ENCODE measurements at regions not wholly inside any gene's neighbourhood (a gene's known extent, or its start where the extent isn't known, plus 50 kb on each side); places are given as distances from the start of the nearest gene placed in this dataset.

- CTCF ChIA-PET = no interaction called here
- DNase-seq (ENCODE audit: low read depth, low spot score) (no peak), FAIRE-seq (no peak), ATAC-seq (no peak)
- TF ChIP-seq TBL1XR1 (IDR thresholded peaks at IDR 0.05; ENCODE audit: low read depth, low read length) = no peak
- TF ChIP-seq KDM1A (IDR thresholded peaks at IDR 0.05; ENCODE audit: borderline replicate concordance) = no peak
- TF ChIP-seq BHLHE40 (IDR thresholded peaks at IDR 0.05; ENCODE audit: borderline replicate concordance in 1 of 2, low read depth in 2 of 2, low read length in 1 of 2) = no peak
- no peak for TF ChIP-seq ELK1 (IDR thresholded peaks at IDR 0.05; ENCODE audit: low read depth, low read length)
- TF ChIP-seq CBX5 (IDR thresholded peaks at IDR 0.05; ENCODE audit: low read depth) = no peak
- TF ChIP-seq NFYB (IDR thresholded peaks at IDR 0.05; ENCODE audit: insufficient read depth, low read depth, low read length) = no peak
- no peak for TF ChIP-seq ZNF24 (IDR thresholded peaks at IDR 0.05)
- TF ChIP-seq YY1 (IDR thresholded peaks at IDR 0.05; ENCODE audit: low read depth, low read length) = no peak
- Histone ChIP-seq H3K4me1 (ENCODE audit: control insufficient read depth, insufficient read depth, low read length) (no peaks in the 10 kb centered on the region), H3K79me2 (ENCODE audit: control insufficient read depth, insufficient read depth, low read length) (no peaks in the 10 kb centered on the region), H3K4me3 (no peak overlapping the region), H3K27ac (ENCODE audit: control insufficient read depth, insufficient read depth) (no peak overlapping the region), H3K9me3 (replicated peaks; ENCODE audit: control insufficient read depth, insufficient read depth, low read length) (no peaks in the 10 kb centered on the region), H3K9ac (ENCODE audit: control insufficient read depth, insufficient read depth, low read length) (no peak overlapping the region), H2AFZ (ENCODE audit: control insufficient read depth, low read depth, low read length) (no peak overlapping the region), H3K27me3 (replicated peaks in 1 of 2; ENCODE audit: control insufficient read depth in 2 of 2, insufficient read depth in 2 of 2, low read length in 1 of 2) (no peaks in the 10 kb centered on the region), H3K4me2 (ENCODE audit: control insufficient read depth, insufficient read depth) (no peak overlapping the region), H4K20me1 (ENCODE audit: control insufficient read depth, insufficient read depth) (no peaks in the 10 kb centered on the region), H3K36me3 (ENCODE audit: control insufficient read depth in 2 of 2, insufficient read depth in 2 of 2, low read length in 1 of 2) (no peaks in the 10 kb centered on the region)
- intact Hi-C loops (cut with micrococcal nuclease; ENCODE audit: unreplicated experiment) = no loop called here
- RAD21 ChIA-PET (ENCODE audit: unreplicated experiment) = no interaction called here
- SMC1A ChIA-PET (ENCODE audit: uncharacterized antibody, unreplicated experiment) = no interaction called here
- BruUV-seq (replicated peaks) = no TSS peak
- WGBS (ENCODE audit: insufficient coverage, insufficient replicate concordance, low lambda C conversion rate, missing lambda C conversion rate) = 9% methylated on average over 1 of the region's 1 CpG
- POLR2A ChIA-PET = no interaction called here
- in situ Hi-C loops (cut with MboI) = no loop called here
These were observed 283.7 kb downstream of the SUCLG1 start for GRCh38 chr2:84175340-84175739.

GRCh38 chr2:84173041-84173440 lies 286.0 kb downstream of the SUCLG1 start:
- Histone ChIP-seq H3K36me3 (ENCODE audit: control insufficient read depth in 2 of 2, insufficient read depth in 2 of 2, low read length in 1 of 2) (no peaks in the 10 kb centered on the region), H4K20me1 (ENCODE audit: control insufficient read depth, insufficient read depth) (no peaks in the 10 kb centered on the region), H3K79me2 (ENCODE audit: control insufficient read depth, insufficient read depth, low read length) (no peaks in the 10 kb centered on the region), H2AFZ (ENCODE audit: control insufficient read depth, low read depth, low read length) (no peak overlapping the region), H3K4me3 (no peak overlapping the region), H3K4me1 (ENCODE audit: control insufficient read depth, insufficient read depth, low read length) (no peaks in the 10 kb centered on the region), H3K27ac (ENCODE audit: control insufficient read depth, insufficient read depth) (no peak overlapping the region), H3K27me3 (replicated peaks in 1 of 2; ENCODE audit: control insufficient read depth in 2 of 2, insufficient read depth in 2 of 2, low read length in 1 of 2) (no peaks in the 10 kb centered on the region), H3K9me3 (replicated peaks; ENCODE audit: control insufficient read depth, insufficient read depth, low read length) (no peaks in the 10 kb centered on the region), H3K9ac (ENCODE audit: control insufficient read depth, insufficient read depth, low read length) (no peak overlapping the region), H3K4me2 (ENCODE audit: control insufficient read depth, insufficient read depth) (no peak overlapping the region)
- ChIA-PET RAD21 (ENCODE audit: unreplicated experiment) (no interaction called here), POLR2A (no interaction called here), SMC1A (ENCODE audit: uncharacterized antibody, unreplicated experiment) (no interaction called here), CTCF (no interaction called here)
- no peak for DNase-seq (ENCODE audit: low read depth, low spot score)
- no TSS peak for BruUV-seq (replicated peaks)
- intact Hi-C loops (cut with micrococcal nuclease; ENCODE audit: unreplicated experiment) = no loop called here
- in situ Hi-C loops (cut with MboI) = no loop called here
- no peak for FAIRE-seq
- TF ChIP-seq CEBPB (IDR thresholded peaks at IDR 0.05; ENCODE audit: borderline replicate concordance in 1 of 2, low read depth in 2 of 2, low read length in 2 of 2) (no peak), RELB (IDR thresholded peaks at IDR 0.05; ENCODE audit: low read depth) (no peak), ATF7 (IDR thresholded peaks at IDR 0.05; ENCODE audit: low read depth) (peak; percentile 52; the same call in 1 of the 2 replicates), ASH2L (IDR thresholded peaks at IDR 0.05; ENCODE audit: borderline replicate concordance, low read depth) (no peak)
- no peak for ATAC-seq
- WGBS (ENCODE audit: insufficient coverage, insufficient replicate concordance, low lambda C conversion rate, missing lambda C conversion rate) = 33% methylated on average over 1 of the region's 1 CpG
